Colonic mucosa (tissue), 4 donors: ENCODE measurements at regions not wholly inside any gene's neighbourhood (a gene's known extent, or its start where the extent isn't known, plus 50 kb on each side); places are given as distances from the start of the nearest gene placed in this dataset.

Source experiments
- DNase-seq: peaks from one replicate; pipeline ENCODE4 v3.0.0-alpha.2; 2020
- H3K27ac ChIP-seq: fragments of 200-600 bp; one replicate; pipeline ENCODE4 v1.8.0; 2021
- H3K27me3 ChIP-seq: fragments of 200-600 bp; one replicate; pipeline ENCODE4 v1.8.0; 2021
- H3K36me3 ChIP-seq: fragments of 200-600 bp; one replicate; pipeline ENCODE4 v1.8.0; 2021
- H3K4me1 ChIP-seq: fragments of 200-600 bp; one replicate; pipeline ENCODE4 v1.8.0; 2021; ENCODE audit warnings: mild to moderate bottlenecking
- H3K4me3 ChIP-seq: fragments of 200-600 bp; one replicate; pipeline ENCODE4 v1.8.0; 2021
- H3K9ac ChIP-seq, 2 donors: one replicate each; pipeline ENCODE4 v1.7.0; 2013; ENCODE audit warnings: control low read depth in 2 of 2, low read depth in 2 of 2, low read length in 2 of 2
- H3K9me3 ChIP-seq: fragments of 200-600 bp; one replicate; pipeline ENCODE4 v1.8.0; 2021
- CTCF ChIP-seq: fragments of 200-600 bp; IDR thresholded peaks from one replicate; pipeline ENCODE4 v1.8.0; 2022; ENCODE audit warnings: antibody characterized with exemption, mild to moderate bottlenecking
- intact Hi-C: fragments of 100-400 bp; cut with DNase I; formaldehyde crosslinking; loops from one replicate; pipeline ENCODE4 v1.14.1; 2022
- donor health status: healthy.
- donor health status: DM: no; HTN: no; CAD: no.
- donor health status: DM: no; HTN: no; CAD: no.

- no peaks in the 10 kb centered on the region for H3K9me3 ChIP-seq
- H3K4me1 ChIP-seq: no peaks in the 10 kb centered on the region
- H3K36me3 ChIP-seq: no peaks in the 10 kb centered on the region
- intact Hi-C loops: no loop called here
- H3K4me3 ChIP-seq: no peak overlapping the region
- H3K27ac ChIP-seq: no peak overlapping the region
- H3K9ac ChIP-seq: no peak overlapping the region
- TF ChIP-seq CTCF: no peak
- no peak for DNase-seq
- no peaks in the 10 kb centered on the region for H3K27me3 ChIP-seq
These were observed 296.8 kb downstream of the OTOL1 start for GRCh38 chr3:161793194-161793930.

- Histone ChIP-seq H3K36me3 (no peaks in the 10 kb centered on the region), H3K9me3 (no peaks in the 10 kb centered on the region), H3K27ac (no peak overlapping the region), H3K9ac (no peak overlapping the region), H3K4me3 (no peak overlapping the region), H3K4me1 (no peaks in the 10 kb centered on the region), H3K27me3 (no peaks in the 10 kb centered on the region)
- DNase-seq: no peak
- TF ChIP-seq CTCF: no peak
- intact Hi-C loops: no loop called here
These were observed 297.9 kb downstream of the OTOL1 start for GRCh38 chr3:161794551-161794950.

GRCh38 chr3:161796312-161796711, 299.7 kb downstream of the OTOL1 start:
- Histone ChIP-seq H3K9ac (no peak overlapping the region), H3K4me3 (no peak overlapping the region), H3K27ac (no peak overlapping the region), H3K36me3 (no peaks in the 10 kb centered on the region), H3K27me3 (no peaks in the 10 kb centered on the region), H3K4me1 (no peaks in the 10 kb centered on the region), H3K9me3 (no peaks in the 10 kb centered on the region)
- intact Hi-C loops: no loop called here
- DNase-seq: no peak
- TF ChIP-seq CTCF: no peak

GRCh38 chr3:161796780-161797179, 300.2 kb downstream of the OTOL1 start:
- intact Hi-C loops: no loop called here
- Histone ChIP-seq H3K4me3 (no peak overlapping the region), H3K27me3 (no peaks in the 10 kb centered on the region), H3K36me3 (no peaks in the 10 kb centered on the region), H3K9ac (no peak overlapping the region), H3K27ac (no peak overlapping the region), H3K9me3 (no peaks in the 10 kb centered on the region), H3K4me1 (no peaks in the 10 kb centered on the region)
- TF ChIP-seq CTCF: no peak
- no peak for DNase-seq

- Histone ChIP-seq H3K9me3 (no peaks in the 10 kb centered on the region), H3K4me3 (no peak overlapping the region), H3K27ac (no peak overlapping the region), H3K9ac (no peak overlapping the region), H3K27me3 (no peaks in the 10 kb centered on the region), H3K4me1 (no peaks in the 10 kb centered on the region), H3K36me3 (no peaks in the 10 kb centered on the region)
- intact Hi-C loops: no loop called here
- TF ChIP-seq CTCF: no peak
- DNase-seq: no peak
These were observed 301.4 kb downstream of the OTOL1 start for GRCh38 chr3:161798016-161798415.
